KMS-11 (cell line): ENCODE measurements at regions not wholly inside any gene's neighbourhood (a gene's known extent, or its start where the extent isn't known, plus 50 kb on each side); places are given as distances from the start of the nearest gene placed in this dataset.

Source experiments
- H2AFZ ChIP-seq: fragments of 200-600 bp; sonication (generic); 2 replicates; pipeline ENCODE4 v1.6.1; 2016; ENCODE audit warnings: antibody characterized with exemption, mixed run types, low read depth
- H3K27ac ChIP-seq: fragments of 200-600 bp; sonication (generic); 2 replicates; pipeline ENCODE4 v1.6.1; 2016; ENCODE audit warnings: mild to moderate bottlenecking, mixed run types
- H3K27me3 ChIP-seq: fragments of 200-600 bp; sonication (generic); 2 replicates; pipeline ENCODE4 v1.6.1; 2017; ENCODE audit warnings: mild to moderate bottlenecking, low read depth, mixed run types, moderate library complexity; ENCODE audit not compliant: insufficient read depth
- H3K36me3 ChIP-seq: fragments of 200-600 bp; sonication (generic); 2 replicates; pipeline ENCODE4 v1.6.1; 2017; ENCODE audit warnings: mild to moderate bottlenecking, mixed run types; ENCODE audit not compliant: insufficient read depth
- H3K4me1 ChIP-seq: fragments of 200-600 bp; sonication (generic); 2 replicates; pipeline ENCODE4 v1.6.1; 2016; ENCODE audit warnings: mild to moderate bottlenecking, low read depth, mixed run types; ENCODE audit not compliant: poor library complexity, severe bottlenecking
- H3K4me2 ChIP-seq: fragments of 200-600 bp; sonication (generic); 2 replicates; pipeline ENCODE4 v1.7.0; 2016; ENCODE audit warnings: mild to moderate bottlenecking, mixed run types
- H3K4me3 ChIP-seq: fragments of 200-600 bp; sonication (generic); IDR thresholded peaks from 2 replicates; pipeline ENCODE4 v1.6.1; 2017; ENCODE audit warnings: low read depth, low read length, mixed read lengths; ENCODE audit not compliant: insufficient read depth
- H3K79me2 ChIP-seq: fragments of 200-600 bp; sonication (generic); 2 replicates; pipeline ENCODE4 v1.6.1; 2016; ENCODE audit warnings: low read depth, mixed run types; ENCODE audit not compliant: insufficient read depth
- H3K9ac ChIP-seq: fragments of 200-600 bp; sonication (generic); 2 replicates; pipeline ENCODE4 v1.6.1; 2016; ENCODE audit warnings: mild to moderate bottlenecking, mixed run types
- H4K20me1 ChIP-seq: fragments of 200-600 bp; sonication (generic); 2 replicates; pipeline ENCODE4 v1.6.1; 2016; ENCODE audit warnings: mild to moderate bottlenecking, mixed run types; ENCODE audit not compliant: insufficient read depth
- CTCF ChIP-seq: fragments of 200-600 bp; sonication (generic); conservative IDR thresholded peaks from 2 replicates; pipeline ENCODE4 v1.6.1; 2017; ENCODE audit warnings: low read depth, mild to moderate bottlenecking, antibody characterized with exemption, low read length, moderate library complexity, mixed read lengths

GRCh38 chr7:130903358-130903974 is 169.5 kb upstream of the KLF14 start:
- no peaks in the 10 kb centered on the region for H3K4me1 ChIP-seq

GRCh38 chr7:130904031-130904757 is 170.2 kb upstream of the KLF14 start:
- no peak for TF ChIP-seq CTCF
- no peak overlapping the region for H3K4me3 ChIP-seq
- H4K20me1 ChIP-seq = 0 out of 2 replicates have a peak, but pooled peaks cover 1% of the 10 kb centered on the region
- no peaks in the 10 kb centered on the region for H3K4me1 ChIP-seq
- H2AFZ ChIP-seq = no peak overlapping the region
- no peak overlapping the region for H3K9ac ChIP-seq
- H3K27me3 ChIP-seq = no peaks in the 10 kb centered on the region
- H3K27ac ChIP-seq = no peak overlapping the region
- no peaks in the 10 kb centered on the region for H3K36me3 ChIP-seq
- peaks cover 13% of the 10 kb centered on the region; the same call in 1 of the 2 replicates for H3K79me2 ChIP-seq
- H3K4me2 ChIP-seq = no peak overlapping the region

More at GRCh38 chr7:130903358-130903974, 169.5 kb upstream of the KLF14 start:
- H2AFZ ChIP-seq = no peak overlapping the region
- no peak overlapping the region for H3K27ac ChIP-seq
- H3K79me2 ChIP-seq = peaks cover 13% of the 10 kb centered on the region; the same call in 1 of the 2 replicates
- H4K20me1 ChIP-seq = 0 out of 2 replicates have a peak, but pooled peaks cover 3% of the 10 kb centered on the region
- no peaks in the 10 kb centered on the region for H3K27me3 ChIP-seq
- no peak for TF ChIP-seq CTCF
- H3K9ac ChIP-seq = no peak overlapping the region
- H3K36me3 ChIP-seq = no peaks in the 10 kb centered on the region
- H3K4me3 ChIP-seq = no peak overlapping the region
- no peak overlapping the region for H3K4me2 ChIP-seq

- H3K27me3 ChIP-seq = no peaks in the 10 kb centered on the region
- no peak overlapping the region for H2AFZ ChIP-seq
- no peaks in the 10 kb centered on the region for H3K4me1 ChIP-seq
- no peak overlapping the region for H3K4me3 ChIP-seq
- H3K36me3 ChIP-seq = no peaks in the 10 kb centered on the region
- no peak overlapping the region for H3K9ac ChIP-seq
- H3K4me2 ChIP-seq = no peak overlapping the region
- peaks cover 11% of the 10 kb centered on the region; the same call in 1 of the 2 replicates for H3K79me2 ChIP-seq
- H4K20me1 ChIP-seq = no peaks in the 10 kb centered on the region
- TF ChIP-seq CTCF = no peak
- no peak overlapping the region for H3K27ac ChIP-seq
Observed at GRCh38 chr7:130904792-130905191, 170.8 kb upstream of the KLF14 start.

GRCh38 chr7:130906575-130906974 is 172.6 kb upstream of the KLF14 start:
- no peak for TF ChIP-seq CTCF
- Histone ChIP-seq H3K9ac (no peak overlapping the region), H3K4me3 (no peak overlapping the region), H3K4me2 (no peak overlapping the region), H2AFZ (no peak overlapping the region), H3K36me3 (no peaks in the 10 kb centered on the region), H3K27me3 (no peaks in the 10 kb centered on the region), H3K27ac (no peak overlapping the region), H4K20me1 (peaks cover 4% of the 10 kb centered on the region; the same call in 1 of the 2 replicates), H3K79me2 (peaks cover 21% of the 10 kb centered on the region; the same call in 1 of the 2 replicates), H3K4me1 (no peaks in the 10 kb centered on the region)
